HG03565 (cell line): ENCODE measurements at regions not wholly inside any gene's neighbourhood (a gene's known extent, or its start where the extent isn't known, plus 50 kb on each side); places are given as distances from the start of the nearest gene placed in this dataset.
"Not testable (repeated sequence)": the region's sequence is repeated elsewhere in the genome, so short reads cannot be mapped to it uniquely, and the experiment has no call there.

ENCODE experiments used
- ATAC-seq: cut with Tn5 transposase; IDR thresholded peaks from one replicate; pipeline ENCODE4 v1.9.1; 2021; ENCODE audit warnings: mild to moderate bottlenecking, moderate library complexity; ENCODE audit not compliant: unreplicated experiment

- no peak for ATAC-seq
Measured at GRCh38 chr2:207438414-207439126, 91.2 kb upstream of the CREB1 start.

- ATAC-seq, result not testable (repeated sequence)
Measured at GRCh38 chr2:207439881-207440280, 89.9 kb upstream of the CREB1 start.

- ATAC-seq, result no peak
Measured at GRCh38 chr2:207444756-207445155, 85.0 kb upstream of the CREB1 start.

GRCh38 chr2:207446653-207447052, 83.1 kb upstream of the CREB1 start:
- no peak for ATAC-seq

- ATAC-seq, result no peak
Measured at GRCh38 chr2:207448006-207448405, 81.8 kb upstream of the CREB1 start.

- no peak for ATAC-seq
Measured at GRCh38 chr2:207449642-207450165, 80.1 kb upstream of the CREB1 start.

GRCh38 chr2:207450186-207450585, 79.6 kb upstream of the CREB1 start:
- ATAC-seq, result no peak

- no peak for ATAC-seq
Measured at GRCh38 chr2:207458582-207458981, 71.2 kb upstream of the CREB1 start.

- peak; percentile 79 for ATAC-seq
Measured at GRCh38 chr2:207459990-207460757, 69.6 kb upstream of the CREB1 start.

- ATAC-seq, result no peak
Measured at GRCh38 chr2:207463433-207463832, 66.3 kb upstream of the CREB1 start.

- no peak for ATAC-seq
Measured at GRCh38 chr2:207464007-207464406, 65.8 kb upstream of the CREB1 start.

GRCh38 chr2:207465894-207466293, 63.9 kb upstream of the CREB1 start:
- no peak for ATAC-seq

GRCh38 chr2:207467716-207468347, 61.9 kb upstream of the CREB1 start:
- ATAC-seq, result peak; percentile 45

- no peak for ATAC-seq
Measured at GRCh38 chr2:207468488-207468887, 61.3 kb upstream of the CREB1 start.

GRCh38 chr2:207469451-207469850, 60.3 kb upstream of the CREB1 start:
- ATAC-seq, result no peak

GRCh38 chr2:207469943-207470729, 59.6 kb upstream of the CREB1 start:
- no peak for ATAC-seq

GRCh38 chr2:207471261-207471660, 58.5 kb upstream of the CREB1 start:
- ATAC-seq, result no peak

GRCh38 chr2:207472343-207473048, 57.3 kb upstream of the CREB1 start:
- no peak for ATAC-seq

- no peak for ATAC-seq
Measured at GRCh38 chr2:207473049-207473930, 56.5 kb upstream of the CREB1 start.
